ENCODE measurements at regions not wholly inside any gene's neighbourhood (a gene's known extent, or its start where the extent isn't known, plus 50 kb on each side); places are given as distances from the start of the nearest gene placed in this dataset.
"Not testable (repeated sequence)": the region's sequence is repeated elsewhere in the genome, so short reads cannot be mapped to it uniquely, and the experiment has no call there.

DNA sequence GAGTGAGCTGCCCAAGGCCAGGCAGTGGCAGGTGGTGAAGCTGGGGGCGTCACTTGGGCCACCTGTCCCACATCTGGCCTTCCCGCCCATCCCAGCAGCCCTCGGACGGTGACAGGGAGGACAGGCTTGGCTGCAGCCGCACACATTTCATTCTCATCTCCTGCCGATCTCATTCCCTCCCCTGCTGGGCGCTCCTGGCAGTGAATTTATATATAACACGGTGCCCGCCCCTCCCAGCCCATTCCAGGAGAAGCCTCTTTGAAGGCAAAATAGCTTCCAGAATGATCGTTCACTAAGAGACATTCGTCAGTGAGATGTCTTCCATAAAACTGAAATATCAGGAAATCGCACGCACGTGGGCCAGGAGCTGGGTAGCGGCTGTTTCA, 861.3 kb downstream of the TBC1D22A start:
- intact Hi-C loops (cut with DNase I), result loop anchor here (10.0 kb wide), 1 partner anchor 871 kb away; no protein-coding TSS in a partner anchor
- DNase-seq, result no peak

DNA sequence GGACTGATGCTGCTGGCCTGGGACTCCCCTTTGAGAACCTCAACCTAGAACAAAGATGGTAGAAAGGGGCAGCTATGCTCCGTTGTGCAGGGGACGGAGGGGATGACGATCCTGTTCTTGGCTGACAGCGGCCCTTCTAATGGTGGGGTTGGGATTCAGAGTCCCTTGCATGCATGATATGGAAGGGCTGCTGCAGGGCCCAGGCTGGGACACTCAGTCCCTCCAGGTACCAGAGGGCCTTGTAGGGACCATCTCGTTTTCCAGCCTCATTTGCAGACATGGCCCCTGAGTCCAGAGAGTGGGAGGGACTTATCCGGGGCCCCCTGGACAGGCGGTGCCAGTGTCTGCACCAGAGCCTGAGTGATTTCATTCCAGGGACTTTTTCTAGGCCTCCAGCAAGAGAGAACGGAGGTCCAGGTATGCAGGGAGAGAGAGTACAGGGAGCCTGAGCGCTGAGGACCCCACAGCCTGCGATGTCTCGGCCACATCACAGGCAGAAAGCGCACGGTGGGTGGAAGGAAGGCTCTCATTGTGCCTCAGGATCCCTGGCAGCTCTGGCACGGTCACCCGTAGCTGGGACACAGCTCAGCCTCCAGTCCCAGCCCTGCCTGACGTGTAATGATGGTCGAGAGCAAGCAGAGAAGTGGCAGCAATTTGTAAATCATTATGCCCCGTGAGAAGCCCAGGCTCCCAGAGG, 860.8 kb downstream of the TBC1D22A start:
- no peak for DNase-seq

DNA sequence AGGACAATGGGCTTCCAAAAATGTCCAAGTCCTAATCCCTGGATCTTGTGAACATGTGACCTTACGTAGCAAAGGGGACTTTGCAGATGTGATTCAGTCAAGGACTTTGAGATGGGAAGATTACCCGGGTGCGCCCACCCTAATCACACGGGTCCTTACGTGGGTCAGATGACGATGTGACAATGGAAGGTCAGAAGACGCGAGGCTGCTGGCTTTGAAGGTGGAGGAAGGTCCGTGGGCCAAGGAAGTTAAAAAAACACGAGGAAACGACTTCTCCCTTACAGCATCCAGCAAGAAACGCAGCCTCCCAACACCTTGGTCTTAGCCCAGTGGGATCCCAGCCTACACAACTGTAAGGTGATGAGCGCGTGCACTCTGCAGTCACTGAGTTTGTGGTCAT, 860.1 kb downstream of the TBC1D22A start:
- intact Hi-C loops (cut with DNase I), result loop anchor here (10.0 kb wide), 1 partner anchor 872 kb away; no protein-coding TSS in a partner anchor
- DNase-seq, result peak in 1 of 10 donors; percentile 2

More for the DNA sequence above, 860.8 kb downstream of the TBC1D22A start:
- intact Hi-C loops (cut with DNase I), result loop anchor here (10.0 kb wide), 1 partner anchor 872 kb away; no protein-coding TSS in a partner anchor

DNA sequence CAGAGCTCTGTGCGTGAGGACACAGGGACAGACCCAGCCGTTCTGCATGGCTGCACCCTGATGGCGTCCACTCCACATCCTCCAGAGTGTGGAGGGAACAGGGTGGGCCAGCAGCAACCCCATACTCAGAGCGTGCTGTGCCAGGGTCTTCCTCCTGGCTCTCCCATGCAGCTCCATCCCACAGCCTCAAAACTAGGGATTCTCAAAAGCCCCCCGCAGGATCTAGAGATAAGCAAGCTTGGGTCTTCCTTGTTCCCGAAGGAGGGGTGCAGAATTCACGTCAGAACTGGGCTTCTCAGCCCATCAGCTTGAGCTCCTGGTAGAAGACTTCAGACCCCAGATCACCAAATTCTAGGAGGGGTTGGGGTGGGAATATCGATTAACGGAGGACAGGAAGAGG, 858.8 kb downstream of the TBC1D22A start:
- intact Hi-C loops (cut with DNase I), result loop anchor here (10.0 kb wide), 1 partner anchor 874 kb away; no protein-coding TSS in a partner anchor
- peak in 1 of 10 donors; percentile 2 for DNase-seq

GRCh38 chr22:47620391-47620790, 857.9 kb downstream of the TBC1D22A start:
- peak in 1 of 10 donors; percentile 66 for DNase-seq
- intact Hi-C loops (cut with DNase I), result loop anchor here (10.0 kb wide), 1 partner anchor 874 kb away; no protein-coding TSS in a partner anchor

DNA sequence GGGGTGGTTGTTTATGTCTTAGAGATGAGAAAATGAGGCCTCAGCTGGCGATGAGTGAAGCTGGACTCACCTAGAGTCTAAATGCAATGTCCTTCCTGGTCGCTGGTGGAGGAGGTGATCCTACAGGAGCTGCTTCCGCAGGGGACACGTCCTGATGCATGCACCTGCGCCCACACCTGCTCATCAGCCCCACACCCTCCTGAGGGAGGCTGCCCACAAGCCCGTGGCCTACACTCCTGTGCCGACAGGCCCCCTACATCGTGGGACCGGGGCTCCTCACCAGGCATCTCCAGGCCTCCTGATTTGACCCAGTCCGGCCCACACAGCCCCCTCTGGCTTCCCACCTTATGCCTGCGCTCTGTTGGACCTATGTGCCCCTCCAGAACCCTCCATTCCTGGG, 857.2 kb downstream of the TBC1D22A start:
- DNase-seq, result peak in 2 of 10 donors; percentile 7 to 69
- intact Hi-C loops (cut with DNase I), result loop anchor here (10.0 kb wide), 1 partner anchor 875 kb away; no protein-coding TSS in a partner anchor

DNA sequence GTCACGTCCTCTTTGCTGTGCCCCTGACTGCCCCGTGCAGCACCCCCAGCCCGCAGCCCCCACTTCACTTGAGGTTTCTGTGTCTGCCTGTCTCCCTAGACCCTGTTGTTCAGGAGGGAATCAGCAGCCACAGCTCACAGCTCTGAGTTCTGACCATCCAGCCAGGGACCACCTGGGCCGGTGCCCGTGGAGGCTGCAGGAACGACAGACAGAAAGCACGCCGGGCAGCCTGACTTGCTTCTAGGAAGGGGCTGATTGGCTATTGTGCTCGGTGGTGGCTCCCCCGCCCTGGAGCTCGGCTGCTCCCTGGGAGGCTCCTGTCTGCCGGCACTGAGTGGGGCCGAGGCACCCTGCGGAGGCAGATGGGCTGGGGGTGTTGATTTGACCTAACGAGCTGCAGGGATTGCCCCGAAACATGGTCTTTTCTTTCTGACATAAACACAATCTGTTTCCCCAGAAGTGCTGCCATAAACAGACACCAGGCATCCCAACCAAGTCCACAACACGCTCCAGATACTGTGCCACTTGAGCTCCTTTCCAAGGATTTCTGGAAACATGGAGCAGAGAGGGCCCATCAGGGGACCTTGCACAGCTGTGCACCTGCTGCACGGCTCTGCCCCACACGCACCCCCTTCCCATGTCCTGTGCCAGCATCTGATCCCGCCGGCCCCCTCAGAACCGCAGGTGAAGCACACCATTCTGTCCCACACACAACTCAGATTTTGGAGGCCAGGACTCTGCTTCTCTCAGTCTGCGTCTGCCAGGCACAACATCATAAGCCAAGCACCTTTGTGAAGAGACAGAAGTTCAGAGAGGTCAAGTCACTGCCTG, 855.9 kb downstream of the TBC1D22A start:
- DNase-seq, result peak in 2 of 10 donors; percentile 9 to 86

DNA sequence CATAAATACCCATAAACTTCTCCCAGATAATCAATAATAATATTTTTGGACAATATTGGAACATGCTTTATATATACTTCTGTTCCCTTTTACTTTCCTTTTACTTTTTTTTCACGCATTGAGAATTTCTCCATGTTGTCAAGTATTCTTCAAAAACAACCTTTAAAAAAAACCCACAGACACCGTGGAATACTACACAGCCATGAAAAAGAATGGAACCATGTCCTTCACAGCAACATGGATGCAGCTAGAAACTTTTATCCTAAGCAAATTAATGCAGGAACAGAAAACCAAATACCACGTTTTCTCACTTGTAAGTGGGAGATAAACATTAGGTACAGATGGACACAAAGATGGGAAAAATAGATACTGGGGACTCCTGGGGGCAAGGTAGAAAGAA, 854.7 kb downstream of the TBC1D22A start:
- no peak for DNase-seq
- intact Hi-C loops (cut with DNase I), result no loop called here

More for the DNA sequence above, 855.9 kb downstream of the TBC1D22A start:
- intact Hi-C loops (cut with DNase I), result no loop called here

DNA sequence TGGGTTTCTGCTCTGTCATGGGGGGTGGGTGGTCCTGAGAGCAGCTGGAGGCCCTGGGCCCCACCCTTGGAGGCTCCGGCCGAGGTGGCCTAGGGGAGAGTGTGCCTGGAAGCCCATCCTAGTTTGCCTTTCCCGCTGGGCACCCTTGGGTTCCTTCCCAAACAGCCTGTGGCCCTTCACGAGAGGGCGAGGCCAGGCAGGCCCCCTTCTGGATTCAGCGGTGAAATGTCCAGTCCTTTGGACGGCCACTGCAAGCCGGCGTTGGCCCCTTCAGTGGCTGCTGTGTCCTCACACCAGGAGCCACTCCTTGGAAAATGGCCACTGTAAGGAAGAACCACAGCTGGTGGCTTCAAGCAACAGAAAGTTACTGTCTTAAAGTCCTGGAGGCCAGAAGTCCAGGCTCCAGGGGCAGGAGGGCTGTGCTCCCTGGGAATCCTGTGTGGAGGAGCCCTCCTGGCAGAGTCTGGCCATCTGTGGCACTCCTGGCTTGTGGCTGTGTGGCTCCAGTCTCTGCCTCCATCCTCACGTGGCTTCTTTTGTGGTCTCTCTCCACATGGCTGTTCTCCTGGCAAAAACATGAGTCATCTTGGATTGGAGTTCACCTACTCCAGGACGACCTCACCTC, 854.1 kb downstream of the TBC1D22A start:
- peak in 3 of 10 donors; percentile 5 to 53 (median 23) for DNase-seq
- intact Hi-C loops (cut with DNase I), result no loop called here

- DNase-seq, result peak in 3 of 10 donors; percentile 28 to 63 (median 42)
- intact Hi-C loops (cut with DNase I), result no loop called here
Observed at GRCh38 chr22:47615051-47615450, 852.6 kb downstream of the TBC1D22A start.

DNA sequence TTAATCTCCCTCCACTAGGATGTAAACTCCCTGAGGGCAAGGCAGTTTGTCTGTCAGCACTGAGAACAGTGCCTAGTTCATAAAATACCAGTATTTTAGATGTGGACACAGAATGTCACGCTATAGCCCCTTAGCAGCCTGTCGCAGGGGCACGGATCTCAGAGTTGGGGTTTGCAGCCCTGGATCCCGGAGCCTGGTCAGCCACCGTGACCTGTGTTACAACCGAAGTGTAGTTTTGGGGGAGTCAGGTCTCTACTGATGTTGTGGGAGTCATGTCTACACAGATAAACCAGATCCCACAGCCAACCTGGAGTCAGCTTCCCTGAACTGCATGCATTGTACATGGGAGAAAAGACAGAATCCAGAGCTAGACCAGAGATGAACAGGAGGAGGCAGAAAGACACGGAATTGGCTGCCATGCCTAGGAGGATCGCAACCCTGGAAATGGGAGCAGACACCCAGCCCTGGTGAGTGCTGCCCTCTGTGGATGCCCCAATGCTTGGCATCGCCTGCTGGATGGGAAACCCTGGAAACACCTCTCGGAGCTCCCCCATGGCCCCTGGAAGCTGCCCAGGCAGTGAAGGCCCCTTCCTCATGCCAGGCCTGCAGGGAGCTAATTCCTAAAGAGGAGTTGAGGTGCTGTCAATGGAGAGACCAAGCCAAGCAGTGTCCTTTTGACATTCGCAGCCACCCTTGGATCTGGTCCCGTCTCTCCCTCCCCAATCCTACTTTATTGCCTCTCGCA, 851.3 kb downstream of the TBC1D22A start:
- intact Hi-C loops (cut with DNase I), result no loop called here
- peak in 3 of 10 donors; percentile 27 to 69 (median 50) for DNase-seq

DNA sequence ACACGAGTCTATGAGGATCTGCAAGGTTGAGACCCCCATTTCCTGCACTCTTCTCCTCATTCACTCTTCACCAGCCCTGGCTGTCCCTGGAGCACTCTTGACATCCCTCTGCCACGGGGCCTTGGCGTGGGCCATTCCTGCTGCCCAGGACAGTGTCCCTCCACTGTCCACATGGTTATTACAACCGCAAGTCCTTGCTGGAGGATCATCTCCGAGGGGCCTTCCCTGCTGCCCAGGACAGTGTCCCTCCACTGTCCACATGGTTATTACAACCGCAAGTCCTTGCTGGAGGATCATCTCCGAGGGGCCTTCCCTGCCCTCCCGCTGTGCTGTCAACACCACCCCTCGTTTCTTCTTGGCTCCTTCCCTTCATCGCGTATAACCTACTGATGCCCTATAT, 850.7 kb downstream of the TBC1D22A start:
- peak in 3 of 10 donors; percentile 33 to 62 (median 42) for DNase-seq

DNA sequence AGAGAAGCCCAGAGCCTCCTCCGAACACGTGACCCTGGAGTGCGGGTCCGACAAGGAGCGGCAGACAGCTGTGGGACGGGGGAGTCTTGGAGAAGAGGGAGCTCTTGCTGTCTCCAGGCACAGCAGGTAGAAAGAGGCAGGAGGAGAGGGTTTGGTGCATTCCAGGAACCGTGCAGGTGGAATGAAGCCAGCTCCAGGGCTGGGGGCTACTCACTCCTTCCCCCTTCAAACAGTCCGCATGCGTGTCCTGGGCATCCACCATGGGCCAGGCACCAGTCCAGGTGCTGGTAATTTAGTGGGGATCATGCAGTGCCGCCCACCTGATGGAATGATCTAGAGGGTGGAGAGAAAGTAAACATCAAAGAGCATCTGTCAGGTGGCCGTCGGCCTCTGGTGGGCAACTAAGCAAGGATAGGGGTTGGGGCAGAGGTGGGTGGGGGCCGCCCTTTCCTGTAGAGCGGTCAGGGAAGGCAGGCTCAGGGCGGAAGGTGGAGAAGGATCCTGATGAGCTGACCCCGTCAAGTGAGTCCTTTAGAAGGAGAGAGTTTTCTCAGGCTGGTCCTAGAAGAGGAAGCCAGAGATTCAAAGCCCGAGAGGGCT, 850.0 kb downstream of the TBC1D22A start:
- intact Hi-C loops (cut with DNase I), result no loop called here
- DNase-seq, result peak in 3 of 10 donors; percentile 41 to 67 (median 62)

More for the DNA sequence above, 850.7 kb downstream of the TBC1D22A start:
- intact Hi-C loops (cut with DNase I), result not testable (repeated sequence)

DNA sequence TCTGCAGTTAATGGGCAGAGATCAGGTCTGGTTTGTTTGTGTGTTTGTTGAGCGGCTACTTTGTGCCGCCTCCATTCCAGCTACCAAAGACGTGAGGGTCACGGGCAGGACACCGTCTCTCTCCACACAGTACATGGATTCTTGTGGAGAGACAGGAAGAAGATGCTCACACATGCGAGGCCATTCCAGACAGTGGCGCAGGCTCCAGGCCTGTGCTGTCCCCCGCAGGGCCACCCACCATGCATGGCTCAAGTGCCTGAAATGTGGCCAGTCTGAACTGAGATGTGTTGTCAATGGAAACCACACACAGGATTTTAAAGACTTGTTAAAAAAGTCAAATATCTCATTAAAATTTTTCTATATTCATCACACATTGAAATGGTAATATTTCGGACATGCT, 848.3 kb downstream of the TBC1D22A start:
- DNase-seq, result peak in 2 of 10 donors; percentile 35 to 38

GRCh38 chr22:47610281-47610680, 847.8 kb downstream of the TBC1D22A start:
- intact Hi-C loops (cut with DNase I), result no loop called here
- DNase-seq, result peak in 2 of 10 donors; percentile 41 to 62

More for the DNA sequence above, 848.3 kb downstream of the TBC1D22A start:
- intact Hi-C loops (cut with DNase I), result no loop called here

- DNase-seq, result peak in 2 of 10 donors; percentile 49 to 52
- intact Hi-C loops (cut with DNase I), result no loop called here
Observed at GRCh38 chr22:47609653-47610052, 847.2 kb downstream of the TBC1D22A start.

- DNase-seq, result peak in 2 of 10 donors; percentile 41 to 48
- intact Hi-C loops (cut with DNase I), result no loop called here
Observed at GRCh38 chr22:47608421-47608820, 846.0 kb downstream of the TBC1D22A start.

- intact Hi-C loops (cut with DNase I), result no loop called here
Observed at GRCh38 chr22:47607486-47607885, 845.0 kb downstream of the TBC1D22A start.

DNA sequence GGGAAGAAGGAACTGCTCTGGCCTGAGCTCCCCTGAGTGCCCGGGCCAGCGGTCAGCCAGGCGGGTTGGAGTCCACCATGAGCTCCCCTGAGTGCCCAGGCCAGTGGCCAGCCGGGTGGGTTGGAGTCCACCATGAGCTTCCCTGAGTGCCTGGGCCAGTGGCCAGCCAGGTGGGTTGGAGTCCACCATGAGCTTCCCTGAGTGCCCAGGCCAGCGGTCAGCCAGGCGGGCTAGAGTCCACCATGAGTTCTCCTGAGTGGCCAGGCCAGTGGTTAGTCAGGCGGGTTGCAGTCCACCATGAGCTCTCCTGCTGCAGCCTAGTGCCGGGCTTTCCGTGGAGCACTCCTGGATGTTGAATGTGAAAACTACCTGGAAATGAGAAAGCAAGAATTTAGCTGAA, 844.0 kb downstream of the TBC1D22A start:
- intact Hi-C loops (cut with DNase I), result no loop called here
- DNase-seq, result peak in 2 of 10 donors; percentile 57 to 60

More at GRCh38 chr22:47607486-47607885, 845.0 kb downstream of the TBC1D22A start:
- peak in 2 of 10 donors; percentile 17 to 72 for DNase-seq

Data from posterior cingulate gyrus (tissue), 11 donors.